ENCODE measurements at regions not wholly inside any gene's neighbourhood (a gene's known extent, or its start where the extent isn't known, plus 50 kb on each side); places are given as distances from the start of the nearest gene placed in this dataset.
A peak's percentile ranks its signal among the peaks of the same experiment; 100 is the strongest.

GRCh38 chr11:81990659-81991443 lies 742.8 kb downstream of the FAM181B start:
- intact Hi-C loops (cut with micrococcal nuclease; ENCODE audit: unreplicated experiment) (no loop called here), in situ Hi-C loops (cut with HindIII; ENCODE audit: low pct_unique_long_range_greater_than_20kb, low sequenced_read_pairs) (no loop called here)
- H3K27me3 ChIP-seq (ENCODE audit: control insufficient read depth, insufficient read depth, low read length), result no peaks in the 10 kb centered on the region
- H3K4me1 ChIP-seq (ENCODE audit: control insufficient read depth, insufficient read depth, low read length), result no peaks in the 10 kb centered on the region
- ChIA-PET POLR2A (interaction anchor here (0.6 kb wide), 1 partner anchor 9 kb away, joined by 3 read pairs; no protein-coding TSS in a partner anchor), CTCF (no interaction called here)
- H3K27ac ChIP-seq (ENCODE audit: low read length), result no peak overlapping the region
- DNase-seq (ENCODE audit: low read depth, low spot score) (no peak), ATAC-seq (no peak)
- H3K36me3 ChIP-seq (ENCODE audit: control insufficient read depth, insufficient read depth, low read length), result no peaks in the 10 kb centered on the region
- no peak for TF ChIP-seq REST (IDR thresholded peaks at IDR 0.05; ENCODE audit: insufficient read depth in 1 of 2, low read depth in 2 of 2, low read length in 1 of 2)
- no peak for TF ChIP-seq SIN3A (IDR thresholded peaks at IDR 0.05; ENCODE audit: borderline replicate concordance, insufficient read depth, low read depth, low read length)
- TF ChIP-seq TCF7L2 (IDR thresholded peaks at IDR 0.05; ENCODE audit: low read depth, low read length), result no peak
- no peak for TF ChIP-seq CTCF (IDR thresholded peaks at IDR 0.05)
- TF ChIP-seq POLR2AphosphoS5 (IDR thresholded peaks at IDR 0.05; ENCODE audit: low read depth, low read length), result no peak
- BruUV-seq (replicated peaks), result no TSS peak
- no peak overlapping the region for H3K4me3 ChIP-seq (ENCODE audit: low read depth in 2 of 2, low read length in 2 of 2)
- H3K9me3 ChIP-seq (ENCODE audit: control insufficient read depth, insufficient read depth, low read depth, low read length), result no peaks in the 10 kb centered on the region

GRCh38 chr11:81989093-81989492 lies 744.6 kb downstream of the FAM181B start:
- H3K36me3 ChIP-seq (ENCODE audit: control insufficient read depth, insufficient read depth, low read length), result no peaks in the 10 kb centered on the region
- no peak overlapping the region for H3K27ac ChIP-seq (ENCODE audit: low read length)
- no peak for TF ChIP-seq REST (IDR thresholded peaks at IDR 0.05; ENCODE audit: insufficient read depth in 1 of 2, low read depth in 2 of 2, low read length in 1 of 2)
- TF ChIP-seq TCF7L2 (IDR thresholded peaks at IDR 0.05; ENCODE audit: low read depth, low read length), result no peak
- no peak for TF ChIP-seq POLR2AphosphoS5 (IDR thresholded peaks at IDR 0.05; ENCODE audit: low read depth, low read length)
- no peak for TF ChIP-seq CTCF (IDR thresholded peaks at IDR 0.05)
- TF ChIP-seq SIN3A (IDR thresholded peaks at IDR 0.05; ENCODE audit: borderline replicate concordance, insufficient read depth, low read depth, low read length), result no peak
- ChIA-PET POLR2A (no interaction called here), CTCF (interaction anchor here (0.9 kb wide), 1 partner anchor 346 kb away, joined by 3 read pairs; no protein-coding TSS in a partner anchor)
- no peak overlapping the region for H3K4me3 ChIP-seq (ENCODE audit: low read depth in 2 of 2, low read length in 2 of 2)
- BruUV-seq (replicated peaks), result no TSS peak
- ATAC-seq, result peak; percentile 75
- DNase-seq (ENCODE audit: low read depth, low spot score), result peak; percentile 2
- intact Hi-C loops (cut with micrococcal nuclease; ENCODE audit: unreplicated experiment), result no loop called here
- H3K27me3 ChIP-seq (ENCODE audit: control insufficient read depth, insufficient read depth, low read length), result no peaks in the 10 kb centered on the region
- peaks cover 10% of the 10 kb centered on the region; the same call in 1 of the 2 replicates for H3K9me3 ChIP-seq (ENCODE audit: control insufficient read depth, insufficient read depth, low read depth, low read length)
- in situ Hi-C loops (cut with HindIII; ENCODE audit: low pct_unique_long_range_greater_than_20kb, low sequenced_read_pairs), result no loop called here
- no peaks in the 10 kb centered on the region for H3K4me1 ChIP-seq (ENCODE audit: control insufficient read depth, insufficient read depth, low read length)

All from Panc1 (cell line).